ENCODE measurements at regions not wholly inside any gene's neighbourhood (a gene's known extent, or its start where the extent isn't known, plus 50 kb on each side); places are given as distances from the start of the nearest gene placed in this dataset.

- no peak for TF ChIP-seq CTCF (IDR thresholded peaks at IDR 0.05; ENCODE audit: extremely low read depth, insufficient read depth, missing control alignments)
- in situ Hi-C loops (cut with MboI; ENCODE audit: low pct_unique_long_range_greater_than_20kb, low sequenced_read_pairs, unreplicated experiment), result no loop called here
- no peak for DNase-seq (ENCODE audit: low spot score)
These were observed 516.6 kb downstream of the SLITRK1 start for GRCh38 chr13:83365723-83366122.

DNA sequence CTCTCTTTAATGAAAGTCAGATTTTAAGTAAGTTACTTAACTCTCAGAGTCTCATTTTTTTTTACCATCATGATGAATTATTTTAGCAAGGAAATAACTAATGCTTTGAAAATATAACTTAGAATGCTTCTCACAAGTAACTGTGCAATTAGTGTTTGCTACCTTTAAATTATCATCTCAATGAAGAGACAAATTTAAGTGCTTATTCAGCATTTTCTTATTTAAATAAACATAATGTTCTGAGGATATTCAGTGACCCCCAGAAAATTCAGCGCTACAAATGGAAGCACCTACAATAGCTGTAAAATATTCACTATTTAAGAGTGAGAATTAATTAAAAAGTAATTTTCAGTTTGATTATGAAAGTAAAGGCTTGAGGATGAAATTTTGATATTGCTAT lies 527.2 kb downstream of the SLITRK1 start:
- no peak for TF ChIP-seq CTCF (IDR thresholded peaks at IDR 0.05; ENCODE audit: extremely low read depth, insufficient read depth, missing control alignments)
- in situ Hi-C loops (cut with MboI; ENCODE audit: low pct_unique_long_range_greater_than_20kb, low sequenced_read_pairs, unreplicated experiment), result no loop called here
- no peak for DNase-seq (ENCODE audit: low spot score)

DNA sequence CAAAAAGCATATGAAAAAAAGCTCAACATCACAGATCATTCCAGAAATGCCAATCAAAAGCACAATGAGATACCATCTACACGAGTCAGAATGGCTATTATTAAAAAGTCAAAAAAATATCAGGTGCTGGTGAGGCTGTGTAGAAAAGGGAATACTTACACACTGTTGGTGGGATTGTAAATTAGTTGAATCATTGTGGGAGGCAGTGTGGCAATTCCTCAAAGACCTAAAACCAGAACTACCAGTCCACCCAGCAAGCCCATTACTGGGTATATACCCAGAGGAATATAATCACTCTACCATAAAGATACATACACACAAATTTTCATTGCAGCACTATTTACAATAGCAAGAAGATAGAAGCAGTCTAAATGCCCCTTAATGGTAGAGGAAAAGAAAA lies 529.9 kb downstream of the SLITRK1 start:
- in situ Hi-C loops (cut with MboI; ENCODE audit: low pct_unique_long_range_greater_than_20kb, low sequenced_read_pairs, unreplicated experiment), result no loop called here
- no peak for TF ChIP-seq CTCF (IDR thresholded peaks at IDR 0.05; ENCODE audit: extremely low read depth, insufficient read depth, missing control alignments)
- no peak for DNase-seq (ENCODE audit: low spot score)

- no peak for DNase-seq (ENCODE audit: low spot score)
- TF ChIP-seq CTCF (IDR thresholded peaks at IDR 0.05; ENCODE audit: extremely low read depth, insufficient read depth, missing control alignments), result no peak
- in situ Hi-C loops (cut with MboI; ENCODE audit: low pct_unique_long_range_greater_than_20kb, low sequenced_read_pairs, unreplicated experiment), result no loop called here
These were observed 531.7 kb downstream of the SLITRK1 start for GRCh38 chr13:83350569-83350968.

- no peak for DNase-seq (ENCODE audit: low spot score)
- in situ Hi-C loops (cut with MboI; ENCODE audit: low pct_unique_long_range_greater_than_20kb, low sequenced_read_pairs, unreplicated experiment), result no loop called here
- TF ChIP-seq CTCF (IDR thresholded peaks at IDR 0.05; ENCODE audit: extremely low read depth, insufficient read depth, missing control alignments), result no peak
These were observed 537.8 kb downstream of the SLITRK1 start for GRCh38 chr13:83344518-83344917.

DNA sequence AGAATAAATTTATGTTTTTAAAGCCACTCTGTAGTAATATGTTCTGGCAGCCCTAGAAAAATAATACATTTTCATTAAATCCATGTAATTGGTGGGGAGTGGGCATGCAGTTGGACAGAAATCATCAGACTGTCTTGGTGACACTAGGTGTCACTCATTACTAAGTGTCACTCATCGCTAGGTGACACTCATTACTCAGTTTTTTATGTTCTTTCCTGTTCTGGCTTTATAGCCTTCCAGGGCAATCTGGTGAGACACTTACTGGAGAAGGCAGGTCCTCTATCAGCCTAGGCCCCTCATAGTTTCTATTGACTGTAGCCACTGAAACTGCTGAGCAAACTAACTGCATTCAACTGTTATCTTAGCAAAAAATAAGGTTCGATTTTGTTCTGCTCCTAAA lies 542.1 kb downstream of the SLITRK1 start:
- no peak for DNase-seq (ENCODE audit: low spot score)
- in situ Hi-C loops (cut with MboI; ENCODE audit: low pct_unique_long_range_greater_than_20kb, low sequenced_read_pairs, unreplicated experiment), result no loop called here
- no peak for TF ChIP-seq CTCF (IDR thresholded peaks at IDR 0.05; ENCODE audit: extremely low read depth, insufficient read depth, missing control alignments)
